Hepatocyte (in vitro differentiated cells): ENCODE measurements at regions not wholly inside any gene's neighbourhood (a gene's known extent, or its start where the extent isn't known, plus 50 kb on each side); places are given as distances from the start of the nearest gene placed in this dataset.
"Not testable (repeated sequence)": the region's sequence is repeated elsewhere in the genome, so short reads cannot be mapped to it uniquely, and the experiment has no call there.

ENCODE experiments used
- DNase-seq: peaks from one replicate; pipeline ENCODE4 v3.0.0-alpha.2; 2016; ENCODE audit warnings: low spot score
- H2AFZ ChIP-seq: fragments of 200-600 bp; sonication (generic); 2 replicates; pipeline ENCODE4 v1.6.0; 2016; ENCODE audit warnings: antibody characterized with exemption, mild to moderate bottlenecking
- H3K27ac ChIP-seq: fragments of 200-600 bp; sonication (generic); 2 replicates; pipeline ENCODE4 v1.5.1; 2016; ENCODE audit warnings: mild to moderate bottlenecking
- H3K27me3 ChIP-seq: fragments of 200-600 bp; sonication (generic); 2 replicates; pipeline ENCODE4 v1.6.1; 2016
- H3K36me3 ChIP-seq: fragments of 200-600 bp; sonication (generic); replicated peaks from 2 replicates; pipeline ENCODE4 v1.5.1; 2016; ENCODE audit warnings: low read depth; ENCODE audit not compliant: insufficient read depth
- H3K4me1 ChIP-seq: fragments of 200-600 bp; sonication (generic); 2 replicates; pipeline ENCODE4 v1.5.1; 2016; ENCODE audit warnings: mild to moderate bottlenecking, moderate library complexity; ENCODE audit not compliant: insufficient read depth
- H3K4me2 ChIP-seq: fragments of 200-600 bp; sonication (generic); 2 replicates; pipeline ENCODE4 v1.6.0; 2016
- H3K4me3 ChIP-seq: fragments of 200-600 bp; sonication (generic); 2 replicates; pipeline ENCODE4 v1.5.1; 2016; ENCODE audit warnings: mild to moderate bottlenecking
- H3K79me2 ChIP-seq: fragments of 200-600 bp; sonication (generic); 2 replicates; pipeline ENCODE4 v1.6.0; 2017; ENCODE audit warnings: mild to moderate bottlenecking
- H3K9me2 ChIP-seq: fragments of 200-600 bp; sonication (generic); replicated peaks from 2 replicates; pipeline ENCODE4 v1.6.0; 2017; ENCODE audit warnings: mild to moderate bottlenecking; ENCODE audit not compliant: insufficient read depth
- H3K9me3 ChIP-seq: fragments of 200-600 bp; sonication (generic); 2 replicates; pipeline ENCODE4 v1.5.1; 2016; ENCODE audit warnings: low read depth, mild to moderate bottlenecking
- H4K20me1 ChIP-seq: fragments of 200-600 bp; sonication (generic); 2 replicates; pipeline ENCODE4 v1.6.0; 2016; ENCODE audit warnings: mild to moderate bottlenecking; ENCODE audit not compliant: insufficient read depth, poor library complexity, severe bottlenecking
- CTCF ChIP-seq: fragments of 200-600 bp; sonication (generic); IDR thresholded peaks from 2 replicates; pipeline ENCODE4 v1.5.1; 2016; ENCODE audit warnings: antibody characterized with exemption, mild to moderate bottlenecking; ENCODE audit not compliant: poor library complexity
- EZH2 ChIP-seq: fragments of 200-600 bp; sonication (generic); IDR thresholded peaks from 2 replicates; pipeline ENCODE4 v1.6.1; 2016; ENCODE audit warnings: antibody characterized with exemption, mild to moderate bottlenecking, borderline replicate concordance
- EZH2phosphoT487 ChIP-seq: fragments of 200-600 bp; sonication (generic); IDR thresholded peaks from one replicate; pipeline ENCODE4 v1.6.1; 2018; ENCODE audit warnings: antibody characterized with exemption, mild to moderate bottlenecking, low read depth, moderate library complexity; ENCODE audit not compliant: unreplicated experiment, severe bottlenecking
- WGBS: methylation state at CpG from one replicate; pipeline ENCODE4 v1.1.6; 2016; ENCODE audit warnings: low lambda C conversion rate; ENCODE audit errors: missing lambda C conversion rate; 5-methylcytosine and 5-hydroxymethylcytosine counted together

DNA sequence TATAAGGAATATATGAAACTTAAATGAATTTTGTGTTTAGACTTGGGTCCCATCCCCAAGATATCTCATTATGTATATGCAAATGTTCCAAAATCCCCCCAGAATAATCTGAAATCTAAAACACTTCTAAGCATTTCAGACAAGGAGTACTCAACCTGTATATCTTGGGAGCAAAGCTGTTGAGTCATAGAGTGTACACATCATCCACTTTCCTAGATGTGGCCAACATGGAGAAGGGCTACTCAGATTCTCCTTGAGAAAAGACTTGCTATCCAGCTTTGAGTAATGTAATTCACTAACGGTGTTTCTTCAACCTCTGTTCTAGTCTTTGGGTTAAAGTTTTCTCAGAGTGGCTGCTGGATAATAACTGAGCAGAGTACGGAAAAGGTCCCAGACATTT, 215.5 kb upstream of the POU1F1 start:
- 91% methylated on average over 2 of the region's 2 CpGs for WGBS
- Histone ChIP-seq H3K36me3 (no peaks in the 10 kb centered on the region), H3K4me2 (no peak overlapping the region)

GRCh38 chr3:87489892-87490291, 213.5 kb upstream of the POU1F1 start:
- Histone ChIP-seq H3K4me3 (no peak overlapping the region), H3K4me2 (no peak overlapping the region), H3K9me3 (no peaks in the 10 kb centered on the region), H2AFZ (no peak overlapping the region), H3K27me3 (no peaks in the 10 kb centered on the region), H3K27ac (no peak overlapping the region), H3K4me1 (no peaks in the 10 kb centered on the region), H3K79me2 (no peaks in the 10 kb centered on the region), H3K36me3 (no peaks in the 10 kb centered on the region), H4K20me1 (no peaks in the 10 kb centered on the region), H3K9me2 (no peaks in the 10 kb centered on the region)
- 85% methylated on average over 4 of the region's 4 CpGs for WGBS
- TF ChIP-seq CTCF (no peak), EZH2phosphoT487 (no peak), EZH2 (no peak)
- DNase-seq: no peak

More for the DNA sequence above, 215.5 kb upstream of the POU1F1 start:
- H4K20me1 ChIP-seq: no peaks in the 10 kb centered on the region
- DNase-seq: no peak
- no peak overlapping the region for H3K27ac ChIP-seq
- no peaks in the 10 kb centered on the region for H3K4me1 ChIP-seq
- no peak overlapping the region for H3K4me3 ChIP-seq
- H3K9me2 ChIP-seq: no peaks in the 10 kb centered on the region
- no peak overlapping the region for H2AFZ ChIP-seq
- no peaks in the 10 kb centered on the region for H3K9me3 ChIP-seq
- no peak for TF ChIP-seq CTCF
- TF ChIP-seq EZH2: no peak
- TF ChIP-seq EZH2phosphoT487: no peak
- H3K27me3 ChIP-seq: no peaks in the 10 kb centered on the region
- no peaks in the 10 kb centered on the region for H3K79me2 ChIP-seq

DNA sequence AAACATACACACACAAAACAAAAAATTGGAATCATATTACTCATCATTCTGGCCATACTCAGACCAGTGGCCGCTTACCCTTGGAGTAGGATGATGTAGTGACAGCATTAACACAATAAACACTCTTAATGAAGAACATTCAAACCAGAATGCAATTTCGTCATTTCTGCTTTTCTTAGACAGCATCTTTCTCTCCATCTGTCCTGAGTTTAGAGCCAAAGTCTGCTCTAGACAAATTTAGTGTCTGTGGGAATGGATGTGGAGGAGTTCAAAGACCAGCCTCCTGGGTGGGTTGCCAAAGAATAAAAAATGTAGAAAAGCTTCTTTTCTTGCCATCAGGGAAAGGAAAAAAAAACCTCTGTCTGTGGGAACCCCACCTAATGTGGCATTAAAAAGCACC, 212.4 kb upstream of the POU1F1 start:
- 87% methylated on average over 2 of the region's 2 CpGs for WGBS
- no peak overlapping the region for H3K4me2 ChIP-seq
- no peak overlapping the region for H3K27ac ChIP-seq
- H3K79me2 ChIP-seq: no peaks in the 10 kb centered on the region
- no peak for TF ChIP-seq CTCF
- no peak for TF ChIP-seq EZH2
- TF ChIP-seq EZH2phosphoT487: no peak
- H3K36me3 ChIP-seq: no peaks in the 10 kb centered on the region
- H3K9me3 ChIP-seq: no peaks in the 10 kb centered on the region
- no peak overlapping the region for H3K4me3 ChIP-seq
- DNase-seq: no peak
- H2AFZ ChIP-seq: no peak overlapping the region
- no peaks in the 10 kb centered on the region for H3K4me1 ChIP-seq
- H3K27me3 ChIP-seq: no peaks in the 10 kb centered on the region
- H3K9me2 ChIP-seq: no peaks in the 10 kb centered on the region
- no peaks in the 10 kb centered on the region for H4K20me1 ChIP-seq

- H3K9me2 ChIP-seq, H4K20me1 ChIP-seq, DNase-seq, H3K4me3 ChIP-seq, H3K27ac ChIP-seq, H3K9me3 ChIP-seq, H3K36me3 ChIP-seq, H3K4me1 ChIP-seq, H3K27me3 ChIP-seq, H2AFZ ChIP-seq, H3K4me2 ChIP-seq, H3K79me2 ChIP-seq: not testable (repeated sequence)
- 66% methylated on average over 3 of the region's 3 CpGs for WGBS
Observed at GRCh38 chr3:87486635-87487034, 210.3 kb upstream of the POU1F1 start.
